HL-60 (cell line): ENCODE measurements at regions not wholly inside any gene's neighbourhood (a gene's known extent, or its start where the extent isn't known, plus 50 kb on each side); places are given as distances from the start of the nearest gene placed in this dataset.

ENCODE experiments used
- DNase-seq, 2 experiments: peaks; one replicate each; pipeline ENCODE4 v3.0.0-alpha.2; 2010 to 2020; ENCODE audit warnings: low read depth in 1 of 2, low spot score in 1 of 2
- H3K27ac ChIP-seq: fragments of 250-450 bp; sonication (Bioruptor Pico); replicated peaks from 2 replicates; pipeline ENCODE4 v1.5.1; 2020; ENCODE audit warnings: mild to moderate bottlenecking, moderate library complexity
- H3K27me3 ChIP-seq: fragments of 250-450 bp; sonication (Bioruptor Pico); 2 replicates; pipeline ENCODE4 v1.5.1; 2021; ENCODE audit warnings: mild to moderate bottlenecking, moderate library complexity; ENCODE audit not compliant: insufficient read depth, poor library complexity, severe bottlenecking
- H3K4me3 ChIP-seq: replicated peaks from 2 replicates; pipeline ENCODE4 v1.5.1; 2011; ENCODE audit warnings: mild to moderate bottlenecking, control low read depth, low read length; ENCODE audit not compliant: insufficient read depth
- GABPA ChIP-seq: IDR thresholded peaks from 2 replicates; pipeline ENCODE4 v1.6.1; 2012; ENCODE audit warnings: low read depth
- POLR2AphosphoS5 ChIP-seq: IDR thresholded peaks from 2 replicates; pipeline ENCODE4 v1.6.1; 2012; ENCODE audit warnings: low read depth
- SPI1 ChIP-seq: IDR thresholded peaks from 2 replicates; pipeline ENCODE4 v1.6.1; 2012; ENCODE audit warnings: low read depth, mild to moderate bottlenecking, borderline replicate concordance
- TF ChIP-seq, protein P1 (sequence below): IDR thresholded peaks from one replicate; pipeline ENCODE4 v1.5.1; 2011; ENCODE audit warnings: low read length, control low read depth, inconsistent platforms; ENCODE audit not compliant: insufficient read depth
- TF ChIP-seq, protein P2 (sequence below): IDR thresholded peaks from 2 replicates; pipeline ENCODE4 v1.6.1; 2012; ENCODE audit warnings: low read depth; ENCODE audit not compliant: insufficient replicate concordance

DNA sequence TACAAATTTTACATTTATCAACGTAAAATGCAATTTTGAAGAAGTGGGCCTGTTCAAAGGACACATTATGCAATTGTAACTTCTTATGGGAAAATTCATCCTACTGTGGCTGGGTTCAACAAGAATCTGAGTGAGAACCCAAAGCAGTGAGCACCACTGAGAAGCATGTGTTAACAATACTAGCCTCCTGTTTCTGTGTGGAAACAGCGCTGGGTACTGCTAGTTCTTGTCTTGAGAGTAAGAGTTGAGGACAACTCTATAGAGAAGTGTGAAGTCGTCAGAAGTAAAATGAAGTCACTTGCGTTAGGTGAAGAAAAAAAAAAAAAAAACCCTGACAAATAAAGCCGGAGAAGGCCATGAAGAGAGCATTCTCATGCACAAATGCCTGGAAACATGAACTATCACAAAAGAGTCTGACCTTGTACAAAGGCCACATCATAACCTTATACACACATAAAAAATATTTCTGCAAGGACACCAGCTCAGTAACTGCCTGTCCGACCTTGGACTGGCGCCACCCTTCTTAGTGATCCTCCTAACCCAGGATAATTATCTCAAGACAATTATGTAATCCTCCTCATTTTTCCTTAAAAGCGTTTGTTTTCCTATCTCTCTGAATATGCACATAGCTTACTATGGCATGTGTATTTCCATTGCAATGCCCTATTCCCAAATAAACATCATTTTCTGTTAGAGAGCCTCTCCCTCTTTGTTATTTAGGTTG is 554.9 kb downstream of the HTR7 start:
- TF ChIP-seq GABPA (no peak), SPI1 (no peak), POLR2AphosphoS5 (no peak)
- TF ChIP-seq, protein P1, sequence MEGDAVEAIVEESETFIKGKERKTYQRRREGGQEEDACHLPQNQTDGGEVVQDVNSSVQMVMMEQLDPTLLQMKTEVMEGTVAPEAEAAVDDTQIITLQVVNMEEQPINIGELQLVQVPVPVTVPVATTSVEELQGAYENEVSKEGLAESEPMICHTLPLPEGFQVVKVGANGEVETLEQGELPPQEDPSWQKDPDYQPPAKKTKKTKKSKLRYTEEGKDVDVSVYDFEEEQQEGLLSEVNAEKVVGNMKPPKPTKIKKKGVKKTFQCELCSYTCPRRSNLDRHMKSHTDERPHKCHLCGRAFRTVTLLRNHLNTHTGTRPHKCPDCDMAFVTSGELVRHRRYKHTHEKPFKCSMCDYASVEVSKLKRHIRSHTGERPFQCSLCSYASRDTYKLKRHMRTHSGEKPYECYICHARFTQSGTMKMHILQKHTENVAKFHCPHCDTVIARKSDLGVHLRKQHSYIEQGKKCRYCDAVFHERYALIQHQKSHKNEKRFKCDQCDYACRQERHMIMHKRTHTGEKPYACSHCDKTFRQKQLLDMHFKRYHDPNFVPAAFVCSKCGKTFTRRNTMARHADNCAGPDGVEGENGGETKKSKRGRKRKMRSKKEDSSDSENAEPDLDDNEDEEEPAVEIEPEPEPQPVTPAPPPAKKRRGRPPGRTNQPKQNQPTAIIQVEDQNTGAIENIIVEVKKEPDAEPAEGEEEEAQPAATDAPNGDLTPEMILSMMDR = no peak
- TF ChIP-seq, protein P2, sequence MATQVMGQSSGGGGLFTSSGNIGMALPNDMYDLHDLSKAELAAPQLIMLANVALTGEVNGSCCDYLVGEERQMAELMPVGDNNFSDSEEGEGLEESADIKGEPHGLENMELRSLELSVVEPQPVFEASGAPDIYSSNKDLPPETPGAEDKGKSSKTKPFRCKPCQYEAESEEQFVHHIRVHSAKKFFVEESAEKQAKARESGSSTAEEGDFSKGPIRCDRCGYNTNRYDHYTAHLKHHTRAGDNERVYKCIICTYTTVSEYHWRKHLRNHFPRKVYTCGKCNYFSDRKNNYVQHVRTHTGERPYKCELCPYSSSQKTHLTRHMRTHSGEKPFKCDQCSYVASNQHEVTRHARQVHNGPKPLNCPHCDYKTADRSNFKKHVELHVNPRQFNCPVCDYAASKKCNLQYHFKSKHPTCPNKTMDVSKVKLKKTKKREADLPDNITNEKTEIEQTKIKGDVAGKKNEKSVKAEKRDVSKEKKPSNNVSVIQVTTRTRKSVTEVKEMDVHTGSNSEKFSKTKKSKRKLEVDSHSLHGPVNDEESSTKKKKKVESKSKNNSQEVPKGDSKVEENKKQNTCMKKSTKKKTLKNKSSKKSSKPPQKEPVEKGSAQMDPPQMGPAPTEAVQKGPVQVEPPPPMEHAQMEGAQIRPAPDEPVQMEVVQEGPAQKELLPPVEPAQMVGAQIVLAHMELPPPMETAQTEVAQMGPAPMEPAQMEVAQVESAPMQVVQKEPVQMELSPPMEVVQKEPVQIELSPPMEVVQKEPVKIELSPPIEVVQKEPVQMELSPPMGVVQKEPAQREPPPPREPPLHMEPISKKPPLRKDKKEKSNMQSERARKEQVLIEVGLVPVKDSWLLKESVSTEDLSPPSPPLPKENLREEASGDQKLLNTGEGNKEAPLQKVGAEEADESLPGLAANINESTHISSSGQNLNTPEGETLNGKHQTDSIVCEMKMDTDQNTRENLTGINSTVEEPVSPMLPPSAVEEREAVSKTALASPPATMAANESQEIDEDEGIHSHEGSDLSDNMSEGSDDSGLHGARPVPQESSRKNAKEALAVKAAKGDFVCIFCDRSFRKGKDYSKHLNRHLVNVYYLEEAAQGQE = no peak
- Histone ChIP-seq H3K27ac (no peak overlapping the region), H3K27me3 (no peaks in the 10 kb centered on the region), H3K4me3 (no peak overlapping the region)
- DNase-seq = no peak

DNA sequence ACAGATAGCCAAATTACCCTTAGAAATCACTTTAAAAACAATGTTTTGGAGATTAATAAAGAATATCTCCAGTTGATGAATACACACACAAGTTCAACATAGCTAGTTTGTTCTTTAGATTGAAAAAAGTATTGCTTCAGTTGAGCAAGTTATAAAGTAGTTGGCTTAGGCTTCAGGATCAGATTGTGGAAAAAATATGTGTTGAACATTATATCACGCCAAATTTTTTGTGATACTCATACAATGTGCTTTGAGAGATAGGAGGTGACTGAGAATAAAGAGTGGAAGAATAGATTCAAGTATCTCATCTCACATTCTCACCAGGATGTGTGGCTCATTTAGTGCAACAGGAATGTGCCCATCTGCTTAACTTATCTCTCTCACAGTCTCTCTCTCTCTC is 553.3 kb downstream of the HTR7 start:
- Histone ChIP-seq H3K27me3 (no peaks in the 10 kb centered on the region), H3K4me3 (no peak overlapping the region), H3K27ac (no peak overlapping the region)
- TF ChIP-seq, protein P1 = no peak
- TF ChIP-seq POLR2AphosphoS5 = no peak
- TF ChIP-seq GABPA = no peak
- TF ChIP-seq, protein P2 = no peak
- no peak for TF ChIP-seq SPI1
- DNase-seq = no peak

DNA sequence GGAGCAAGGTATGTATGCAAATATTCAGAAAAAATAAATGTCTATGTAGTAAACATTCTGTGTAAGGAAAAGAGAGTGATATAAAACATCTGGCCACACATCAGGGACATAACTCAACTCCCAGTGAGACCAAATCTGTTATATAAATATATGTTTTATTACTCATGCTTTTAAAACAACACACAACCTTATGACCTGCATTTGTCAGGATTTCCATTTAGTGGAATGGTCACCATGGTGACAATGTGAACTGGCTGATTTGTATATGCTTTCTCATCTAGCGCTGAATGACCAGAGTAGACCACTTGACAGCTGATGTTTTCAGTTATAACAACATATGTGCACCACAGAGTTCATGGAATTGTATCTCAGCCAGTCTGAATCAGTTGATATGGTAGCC is 551.7 kb downstream of the HTR7 start:
- TF ChIP-seq, protein P2 = no peak
- TF ChIP-seq GABPA (no peak), SPI1 (no peak), POLR2AphosphoS5 (no peak)
- TF ChIP-seq, protein P1 = no peak
- Histone ChIP-seq H3K27ac (no peak overlapping the region), H3K4me3 (no peak overlapping the region), H3K27me3 (no peaks in the 10 kb centered on the region)
- DNase-seq = no peak
